H1 (cell line): ENCODE measurements at regions not wholly inside any gene's neighbourhood (a gene's known extent, or its start where the extent isn't known, plus 50 kb on each side); places are given as distances from the start of the nearest gene placed in this dataset.

ENCODE experiments used
- CTCF ChIA-PET: fragments of 300-600 bp; sonication (Branson Sonifier 250); formaldehyde crosslinking; loops from one replicate; lab custom pipeline; 2021; ENCODE audit not compliant: partially characterized antibody; lab: Charles Lee
- POLR2A ChIA-PET: fragments of 300-600 bp; sonication (Branson Sonifier 250); formaldehyde crosslinking; loops from one replicate; lab custom pipeline; 2021; ENCODE audit warnings: inconsistent platforms; ENCODE audit not compliant: partially characterized antibody; lab: Charles Lee
- DNase-seq, 2 experiments: peaks; one replicate each; pipeline versions ENCODE4 v3.0.0 to v3.0.0-alpha.2; 2010 to 2022; ENCODE audit warnings: low spot score in 2 of 2, low read depth in 1 of 2, mixed read lengths in 1 of 2
- FAIRE-seq: peaks from 2 replicates; lab custom pipeline; 2011; peaks lifted over from hg19 to GRCh38; lab: Jason Lieb, UNC
- H2AFZ ChIP-seq: 2 replicates; pipeline ENCODE4 v1.8.1; 2012; ENCODE audit warnings: low read length, inconsistent platforms
- H2AK5ac ChIP-seq: 2 replicates; pipeline ENCODE4 v1.6.1; 2013; ENCODE audit warnings: low read depth, low read length
- H2BK120ac ChIP-seq: replicated peaks from 2 replicates; pipeline ENCODE3; 2013; ENCODE audit warnings: low read depth, low read length, inconsistent platforms
- H2BK12ac ChIP-seq: 2 replicates; pipeline ENCODE4 v1.6.1; 2013; ENCODE audit warnings: low read depth, low read length
- H2BK15ac ChIP-seq: 2 replicates; pipeline ENCODE4 v1.6.1; 2013; ENCODE audit warnings: low read length
- H2BK20ac ChIP-seq: 2 replicates; pipeline ENCODE4 v1.6.1; 2013; ENCODE audit warnings: low read length
- H2BK5ac ChIP-seq: 2 replicates; pipeline ENCODE4 v1.6.1; 2013; ENCODE audit warnings: low read depth, low read length
- H3K14ac ChIP-seq: 2 replicates; pipeline ENCODE4 v1.6.1; 2013; ENCODE audit warnings: inconsistent platforms; ENCODE audit not compliant: insufficient read length
- H3K18ac ChIP-seq: 2 replicates; pipeline ENCODE4 v1.6.1; 2013; ENCODE audit warnings: low read length; ENCODE audit errors: extremely low read depth
- H3K23ac ChIP-seq: 2 replicates; pipeline ENCODE4 v1.6.1; 2013; ENCODE audit warnings: inconsistent platforms; ENCODE audit not compliant: insufficient read length
- H3K23me2 ChIP-seq: 2 replicates; pipeline ENCODE4 v1.6.1; 2013; ENCODE audit warnings: low read depth, low read length
- H3K27ac ChIP-seq: 2 replicates; pipeline ENCODE4 v1.6.1; 2011; ENCODE audit warnings: low read depth, low read length, inconsistent platforms
- H3K27me3 ChIP-seq, 4 experiments: replicated peaks in 1 of 4; 1 replicate in 1 of 4; 2 replicates in 3 of 4; pipeline versions ENCODE4 v1.6.1 to v1.8.1; 2011 to 2013; ENCODE audit warnings: low read length in 3 of 4, mild to moderate bottlenecking in 3 of 4, inconsistent platforms in 2 of 4, mixed read lengths in 2 of 4, moderate library complexity in 1 of 4; ENCODE audit not compliant: control insufficient read depth in 3 of 4, insufficient read depth in 3 of 4; ENCODE audit errors: extremely low read depth in 1 of 4
- H3K36me3 ChIP-seq, 4 experiments: 2 replicates each; pipeline versions ENCODE4 v1.6.1 to v1.8.1; 2011 to 2013; ENCODE audit warnings: mild to moderate bottlenecking in 4 of 4, low read length in 3 of 4, moderate library complexity in 2 of 4, control low read depth in 1 of 4, inconsistent platforms in 1 of 4; ENCODE audit not compliant: insufficient read depth in 4 of 4, control insufficient read depth in 2 of 4
- H3K4ac ChIP-seq: replicated peaks from 2 replicates; pipeline ENCODE3; 2013; ENCODE audit warnings: low read length, low read depth, mixed read lengths, inconsistent platforms; ENCODE audit not compliant: insufficient read length
- H3K4me1 ChIP-seq, 4 experiments: replicated peaks in 1 of 4; 1 replicate in 1 of 4; 2 replicates in 3 of 4; pipeline versions ENCODE4 v1.6.1 to v1.8.1; 2011 to 2013; ENCODE audit warnings: low read length in 3 of 4, inconsistent platforms in 2 of 4, mixed read lengths in 1 of 4; ENCODE audit not compliant: insufficient read depth in 4 of 4, control insufficient read depth in 3 of 4
- H3K4me2 ChIP-seq, 2 experiments: 2 replicates each; pipeline versions ENCODE4 v1.6.1 to v1.8.1; 2011 to 2013; ENCODE audit warnings: low read depth in 2 of 2, low read length in 2 of 2, control low read depth in 1 of 2, inconsistent platforms in 1 of 2, mild to moderate bottlenecking in 1 of 2; ENCODE audit not compliant: insufficient read depth in 1 of 2
- H3K4me3 ChIP-seq, 4 experiments: fragments of 200-600, 300-600 bp in 1 of 4; sonication (generic), shearing (Covaris generic), sonication (Bioruptor Twin) in 1 of 4; 2 replicates each; pipeline versions ENCODE4 v1.5.1 to v1.8.1; 2011 to 2016; ENCODE audit warnings: low read length in 4 of 4, low read depth in 3 of 4, control low read depth in 2 of 4, inconsistent platforms in 2 of 4, mild to moderate bottlenecking in 2 of 4, mixed read lengths in 1 of 4, moderate library complexity in 1 of 4; ENCODE audit not compliant: insufficient read depth in 2 of 4; ENCODE audit errors: extremely low read depth in 1 of 4
- H3K56ac ChIP-seq: replicated peaks from 2 replicates; pipeline ENCODE3; 2013; ENCODE audit warnings: low read depth, mild to moderate bottlenecking, mixed read lengths, low read length, inconsistent platforms; ENCODE audit not compliant: insufficient read length
- H3K79me1 ChIP-seq: 2 replicates; pipeline ENCODE4 v1.6.1; 2013; ENCODE audit warnings: low read depth, low read length, control low read depth
- H3K79me2 ChIP-seq, 2 experiments: 2 replicates each; pipeline versions ENCODE4 v1.6.1 to v1.8.1; 2012 to 2013; ENCODE audit warnings: low read length in 2 of 2, mild to moderate bottlenecking in 2 of 2, inconsistent platforms in 1 of 2; ENCODE audit not compliant: insufficient read depth in 2 of 2, control insufficient read depth in 1 of 2
- H3K9ac ChIP-seq, 4 experiments: replicated peaks in 1 of 4; 1 replicate in 1 of 4; 2 replicates in 3 of 4; pipeline versions ENCODE4 v1.6.1 to v1.8.1; 2011 to 2013; ENCODE audit warnings: low read depth in 3 of 4, low read length in 3 of 4, control low read depth in 2 of 4, mild to moderate bottlenecking in 2 of 4, moderate library complexity in 2 of 4, inconsistent platforms in 1 of 4; ENCODE audit errors: extremely low read depth in 1 of 4
- H3K9me3 ChIP-seq, 2 experiments: 2 replicates each; pipeline versions ENCODE4 v1.6.1 to v1.8.1; 2012 to 2013; ENCODE audit warnings: mild to moderate bottlenecking in 2 of 2, moderate library complexity in 2 of 2, control low read depth in 1 of 2, inconsistent platforms in 1 of 2, low read depth in 1 of 2, low read length in 1 of 2, mixed read lengths in 1 of 2; ENCODE audit not compliant: insufficient read depth in 2 of 2
- H4K20me1 ChIP-seq, 2 experiments: replicated peaks in 1 of 2; 2 replicates each; pipeline versions ENCODE3 to v1.8.1; 2011 to 2013; ENCODE audit warnings: inconsistent platforms in 2 of 2, low read length in 2 of 2, mild to moderate bottlenecking in 1 of 2; ENCODE audit not compliant: insufficient read depth in 2 of 2, control insufficient read depth in 1 of 2
- H4K5ac ChIP-seq: 2 replicates; pipeline ENCODE4 v1.6.1; 2013; ENCODE audit warnings: low read length, low read depth, mixed read lengths, inconsistent platforms; ENCODE audit not compliant: insufficient read length
- H4K8ac ChIP-seq: 2 replicates; pipeline ENCODE4 v1.8.0; 2013; ENCODE audit warnings: mild to moderate bottlenecking, moderate library complexity, low read length, inconsistent platforms; ENCODE audit not compliant: insufficient read depth; ENCODE audit errors: extremely low read depth
- H4K91ac ChIP-seq: replicated peaks from 2 replicates; pipeline ENCODE3; 2013; ENCODE audit warnings: low read length, mixed read lengths, inconsistent platforms; ENCODE audit not compliant: insufficient read length
- BRCA1 ChIP-seq: IDR thresholded peaks from 2 replicates; pipeline ENCODE4 v1.6.1; 2012; ENCODE audit warnings: low read depth, low read length, improper control_type of control experiment
- CBX5 ChIP-seq: fragments of 300-800, 300-1000 bp; sonication (generic); IDR thresholded peaks from 2 replicates; pipeline ENCODE4 v1.7.1; 2016; ENCODE audit warnings: antibody characterized with exemption, low read length, low read depth
- CREB1 ChIP-seq: IDR thresholded peaks from 2 replicates; pipeline ENCODE4 v1.6.1; 2012; ENCODE audit warnings: inconsistent platforms
- CTBP2 ChIP-seq: IDR thresholded peaks from 2 replicates; pipeline ENCODE4 v1.7.0; 2011; ENCODE audit warnings: borderline replicate concordance, mild to moderate bottlenecking, moderate library complexity, mixed read lengths, low read length; ENCODE audit not compliant: insufficient read depth, insufficient read length
- E2F6 ChIP-seq: IDR thresholded peaks from 2 replicates; pipeline ENCODE4 v1.6.1; 2012; ENCODE audit warnings: inconsistent platforms
- MAFK ChIP-seq: IDR thresholded peaks from 2 replicates; pipeline ENCODE4 v1.6.1; 2012; ENCODE audit warnings: low read depth, mild to moderate bottlenecking, improper control_type of control experiment, low read length
- NANOG ChIP-seq: IDR thresholded peaks from 2 replicates; pipeline ENCODE4 v1.6.1; 2011; ENCODE audit warnings: low read length, low read depth, mild to moderate bottlenecking, inconsistent platforms; ENCODE audit not compliant: insufficient read depth, poor library complexity, severe bottlenecking
- POLR2A ChIP-seq, 2 experiments: IDR thresholded peaks; 1 replicate in 1 of 2; 2 replicates in 1 of 2; pipeline ENCODE4 v1.6.1; 2011; ENCODE audit warnings: low read depth in 2 of 2, low read length in 2 of 2, mild to moderate bottlenecking in 2 of 2; ENCODE audit errors: control extremely low read depth in 1 of 2
- SIN3A ChIP-seq, 2 experiments: IDR thresholded peaks in 1 of 2; conservative IDR thresholded peaks in 1 of 2; 2 replicates each; pipeline ENCODE4 v1.6.1; 2011 to 2012; ENCODE audit warnings: low read length in 2 of 2, improper control_type of control experiment in 1 of 2, low read depth in 1 of 2, mild to moderate bottlenecking in 1 of 2
- SRF ChIP-seq: IDR thresholded peaks from 2 replicates; pipeline ENCODE4 v1.6.1; 2011; ENCODE audit warnings: mild to moderate bottlenecking, low read depth, low read length, moderate library complexity
- TAF1 ChIP-seq: IDR thresholded peaks from 2 replicates; pipeline ENCODE4 v1.6.1; 2011; ENCODE audit warnings: mild to moderate bottlenecking, low read depth, low read length
- TCF12 ChIP-seq: IDR thresholded peaks from 2 replicates; pipeline ENCODE4 v1.6.1; 2011; ENCODE audit warnings: low read depth, mild to moderate bottlenecking, low read length
- TEAD4 ChIP-seq: IDR thresholded peaks from 2 replicates; pipeline ENCODE4 v1.6.1; 2012; ENCODE audit warnings: low read depth, low read length, inconsistent platforms, mixed read lengths
- WGBS, 2 experiments: shearing (Covaris generic) in 1 of 2; methylation state at CpG; one replicate each; pipeline versions ENCODE4 v1.1.6 to v1.1.7; 2013 to 2015; ENCODE audit warnings: low lambda C conversion rate in 2 of 2, mixed read lengths in 2 of 2, inconsistent platforms in 1 of 2, low coverage in 1 of 2, missing lambda C conversion rate in 1 of 2; ENCODE audit not compliant: insufficient replicate concordance in 2 of 2, insufficient coverage in 1 of 2, insufficient read length in 1 of 2; ENCODE audit errors: extremely low coverage in 1 of 2, missing lambda C conversion rate in 1 of 2; 5-methylcytosine and 5-hydroxymethylcytosine counted together

DNA sequence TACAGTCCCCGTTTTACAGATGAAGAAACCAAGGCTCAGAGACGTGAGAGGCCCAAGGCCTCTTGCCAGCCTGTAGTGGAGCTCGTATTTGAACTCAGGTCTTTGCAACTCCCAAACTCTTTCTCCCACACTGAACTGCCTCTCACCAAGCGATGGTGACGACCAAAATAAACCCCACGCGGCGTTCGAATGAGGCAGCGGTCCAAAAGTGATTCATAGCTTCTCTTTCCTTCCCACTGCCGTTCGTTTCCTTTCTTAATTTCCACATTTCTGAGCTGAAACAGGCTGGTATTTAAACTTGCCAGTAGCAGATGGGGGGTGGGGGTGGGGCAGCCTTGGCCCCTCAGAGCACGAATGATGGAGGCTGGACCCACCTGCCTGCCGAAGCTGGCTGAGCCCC, 252.9 kb upstream of the KCNG1 start:
- Histone ChIP-seq H3K79me2 (no peaks in the 10 kb centered on the region), H4K8ac (no peak overlapping the region), H2BK120ac (no peak overlapping the region), H3K23me2 (no peaks in the 10 kb centered on the region), H2BK15ac (no peak overlapping the region), H2AK5ac (no peak overlapping the region), H3K79me1 (no peaks in the 10 kb centered on the region), H2BK20ac (no peak overlapping the region), H4K20me1 (no peaks in the 10 kb centered on the region), H3K27me3 (no peaks in the 10 kb centered on the region), H4K5ac (no peak overlapping the region), H4K91ac (no peak overlapping the region), H3K4me3 (no peak overlapping the region), H2BK12ac (0 out of 2 replicates have a peak overlapping the region, but pooled peaks have one; percentile 27), H3K36me3 (no peaks in the 10 kb centered on the region), H3K9ac (no peak overlapping the region), H3K23ac (no peak overlapping the region), H3K4me2 (no peak overlapping the region), H3K4ac (no peak overlapping the region), H3K27ac (no peak overlapping the region), H2BK5ac (no peak overlapping the region), H3K56ac (no peak overlapping the region), H3K18ac (no peak overlapping the region), H3K9me3 (peaks cover 0 to 4% of the 10 kb centered on the region in 2 experiments; a peak in 1 of 4 replicates), H2AFZ (no peak overlapping the region), H3K4me1 (no peaks in the 10 kb centered on the region), H3K14ac (no peak overlapping the region)
- CTCF ChIA-PET: interaction anchor here (0.6 to 4.2 kb wide), 13 partner anchors 9 to 288 kb away, joined by 3 to 21 read pairs (median 4); no protein-coding TSS in a partner anchor
- no peak for FAIRE-seq
- WGBS, 2 experiments: 93% methylated on average over 14 of the region's 14 CpGs; no CpG with 5 or more reads in 1 of the 2 experiments
- DNase-seq: no peak
- POLR2A ChIA-PET: interaction anchor here (0.6 to 0.7 kb wide), 2 partner anchors 14 to 24 kb away, joined by 3 to 5 read pairs; no protein-coding TSS in a partner anchor
- TF ChIP-seq NANOG (no peak), SIN3A (conservative IDR thresholded peaks at IDR 0.05 in 1 of 2, IDR thresholded peaks at IDR 0.05 in 1 of 2; ENCODE audit: low read depth in 1 of 2, low read length in 2 of 2) (no peak), E2F6 (no peak), BRCA1 (no peak), POLR2A (IDR thresholded peaks at IDR 0.05; ENCODE audit: control extremely low read depth in 1 of 2, low read depth in 2 of 2, low read length in 2 of 2) (no peak), TAF1 (no peak), TEAD4 (no peak), MAFK (no peak), CBX5 (no peak), SRF (no peak), CTBP2 (no peak), TCF12 (no peak), CREB1 (no peak)
